ENCODE measurements at regions not wholly inside any gene's neighbourhood (a gene's known extent, or its start where the extent isn't known, plus 50 kb on each side); places are given as distances from the start of the nearest gene placed in this dataset.

DNA sequence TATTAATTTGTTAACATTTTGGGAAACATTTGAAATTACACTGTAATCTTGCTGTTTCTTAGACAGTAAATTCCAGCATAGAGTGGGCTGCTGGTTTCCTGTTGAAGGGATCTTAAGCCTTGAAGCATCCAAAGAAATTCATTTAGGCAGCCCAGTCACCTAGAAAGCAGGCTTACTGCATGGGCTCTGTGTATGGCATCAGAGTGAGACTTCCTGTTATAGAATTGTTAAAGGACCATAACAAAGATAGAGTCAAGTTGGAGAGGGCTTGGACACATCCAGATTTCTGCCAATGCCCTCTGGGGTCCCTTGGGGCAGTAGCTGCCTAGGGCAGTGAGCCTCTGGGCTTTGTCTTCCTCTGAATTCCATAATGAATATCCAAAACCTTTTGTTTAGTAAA, 149.2 kb downstream of the DYRK2 start:
- no peak for DNase-seq

DNA sequence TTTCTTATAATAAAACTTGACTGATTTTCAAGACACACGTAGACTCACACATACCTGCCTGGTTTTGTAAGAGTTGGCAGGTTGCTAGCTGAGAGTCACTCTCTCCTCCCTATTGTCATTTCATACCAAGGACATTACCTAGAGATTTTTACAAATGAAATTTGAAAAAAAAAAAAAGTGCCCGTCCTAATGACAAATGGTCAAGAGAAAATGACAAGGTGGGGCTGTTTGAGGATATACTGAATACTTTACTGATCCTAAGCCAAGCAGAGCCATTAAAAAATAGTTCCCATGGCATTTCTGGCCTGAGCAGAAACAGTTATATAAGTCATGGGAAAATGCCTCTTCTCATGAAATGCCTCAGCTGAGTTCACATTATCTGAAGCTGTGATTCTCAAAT, 150.2 kb downstream of the DYRK2 start:
- no peak for DNase-seq

DNA sequence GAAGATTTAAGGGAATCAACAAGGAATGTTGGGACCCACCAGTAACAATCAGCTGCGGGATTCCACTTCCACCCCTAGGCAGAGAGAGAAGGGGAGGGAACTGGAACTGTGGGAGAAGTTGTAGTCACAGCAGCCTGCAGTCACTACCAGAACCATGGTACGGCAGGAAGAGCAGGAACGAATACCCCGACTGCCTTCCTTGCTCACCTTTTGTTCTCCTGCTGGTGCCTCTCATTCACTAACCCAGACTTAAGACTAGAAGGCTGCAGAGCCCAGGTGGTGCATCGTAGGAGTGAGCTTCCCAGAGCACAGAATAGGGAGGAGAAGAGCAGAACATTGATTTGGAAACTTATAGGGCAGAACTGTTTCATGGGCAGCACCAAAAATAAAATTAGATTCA, 154.2 kb downstream of the DYRK2 start:
- no peak for DNase-seq

DNA sequence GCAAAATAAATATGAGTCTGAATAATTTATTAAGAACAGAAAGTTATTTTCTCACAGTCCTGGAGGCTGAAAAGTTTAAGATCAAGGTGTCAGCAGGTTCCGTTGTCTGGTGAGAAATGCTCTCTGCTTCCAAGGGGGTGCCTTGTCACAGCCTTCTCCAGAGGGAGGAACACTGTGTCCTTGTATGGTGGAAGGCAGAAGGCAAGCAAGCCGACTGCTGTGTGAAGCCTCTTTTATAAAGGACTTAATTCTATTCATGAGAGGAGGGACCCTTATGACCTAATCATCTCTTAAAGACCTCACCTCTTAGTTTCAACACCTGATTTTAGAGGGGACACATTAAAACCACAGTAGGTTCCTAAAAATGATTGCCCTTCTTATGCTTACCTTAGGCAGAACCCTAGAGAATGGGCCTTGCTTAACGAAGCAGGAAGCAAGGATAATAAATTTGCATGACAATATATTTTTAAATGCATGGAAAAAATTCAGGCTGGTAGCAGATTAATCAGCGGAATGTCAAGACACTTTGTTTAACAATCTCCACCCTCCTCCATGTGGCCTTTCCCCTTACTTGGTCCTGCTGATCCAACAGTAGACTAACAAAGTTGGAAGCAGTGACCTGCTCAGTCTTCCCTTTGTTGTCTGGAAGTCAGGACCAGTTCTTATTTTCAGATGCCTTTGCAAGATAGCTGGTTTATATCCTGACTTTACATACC, 154.9 kb downstream of the DYRK2 start:
- DNase-seq: no peak

DNA sequence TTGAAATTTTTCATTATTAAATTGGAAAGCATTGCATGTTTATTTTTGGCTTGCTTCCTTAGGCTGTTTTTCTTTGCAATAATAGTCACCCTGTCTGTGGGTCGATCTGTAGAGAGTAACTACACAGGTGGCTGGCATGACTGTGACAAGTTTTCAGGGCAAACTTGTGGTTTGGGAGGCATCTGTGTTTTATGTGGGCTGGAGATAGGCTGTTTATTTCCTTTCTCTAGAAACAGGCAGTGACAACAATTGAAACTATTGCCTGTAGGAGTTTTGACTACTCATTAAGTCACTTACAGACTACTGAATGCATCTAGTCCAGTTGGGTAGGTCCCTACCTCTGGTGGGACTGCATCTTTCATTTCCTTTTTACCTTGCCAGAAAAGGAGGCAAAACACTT, 155.6 kb downstream of the DYRK2 start:
- DNase-seq: peak; percentile 21

DNA sequence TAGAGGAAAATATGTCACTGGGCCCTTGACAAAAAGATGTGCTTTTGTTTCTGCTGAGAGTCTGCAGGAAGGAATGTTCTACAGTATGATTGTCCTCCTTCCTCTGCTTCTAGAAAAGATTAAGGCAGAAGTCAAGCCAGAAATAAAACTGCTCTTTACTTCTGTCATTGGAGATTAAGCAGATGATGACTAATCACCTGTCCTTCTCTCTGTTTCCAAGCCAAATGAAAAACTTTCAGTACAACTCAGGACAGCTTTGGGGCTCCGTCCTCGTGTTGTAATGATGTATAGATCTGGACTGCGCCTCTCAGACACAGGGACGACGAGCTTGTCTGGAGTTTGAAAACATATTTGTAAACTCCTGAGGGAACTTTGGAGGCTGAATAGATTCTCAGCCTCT, 159.3 kb downstream of the DYRK2 start:
- DNase-seq: no peak

DNA sequence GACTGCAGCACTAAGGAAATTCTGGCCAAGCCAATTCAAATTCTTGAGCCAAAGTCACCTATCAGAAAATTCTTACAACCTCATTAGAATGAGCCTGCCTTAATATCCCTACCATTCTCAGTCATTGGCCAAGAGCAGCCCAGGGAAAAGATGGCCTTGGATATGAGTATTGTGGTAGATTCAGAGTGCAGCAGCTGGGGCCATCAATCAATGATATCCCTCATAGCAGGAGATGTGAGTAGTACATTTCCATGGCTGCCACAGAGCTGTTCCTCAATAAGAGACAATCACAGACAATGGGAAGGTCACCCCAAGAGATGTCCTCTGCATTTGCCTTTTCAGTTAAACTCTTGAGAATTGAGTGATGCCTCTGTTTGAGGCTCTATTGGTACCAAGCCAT, 161.6 kb downstream of the DYRK2 start:
- no peak for DNase-seq

DNA sequence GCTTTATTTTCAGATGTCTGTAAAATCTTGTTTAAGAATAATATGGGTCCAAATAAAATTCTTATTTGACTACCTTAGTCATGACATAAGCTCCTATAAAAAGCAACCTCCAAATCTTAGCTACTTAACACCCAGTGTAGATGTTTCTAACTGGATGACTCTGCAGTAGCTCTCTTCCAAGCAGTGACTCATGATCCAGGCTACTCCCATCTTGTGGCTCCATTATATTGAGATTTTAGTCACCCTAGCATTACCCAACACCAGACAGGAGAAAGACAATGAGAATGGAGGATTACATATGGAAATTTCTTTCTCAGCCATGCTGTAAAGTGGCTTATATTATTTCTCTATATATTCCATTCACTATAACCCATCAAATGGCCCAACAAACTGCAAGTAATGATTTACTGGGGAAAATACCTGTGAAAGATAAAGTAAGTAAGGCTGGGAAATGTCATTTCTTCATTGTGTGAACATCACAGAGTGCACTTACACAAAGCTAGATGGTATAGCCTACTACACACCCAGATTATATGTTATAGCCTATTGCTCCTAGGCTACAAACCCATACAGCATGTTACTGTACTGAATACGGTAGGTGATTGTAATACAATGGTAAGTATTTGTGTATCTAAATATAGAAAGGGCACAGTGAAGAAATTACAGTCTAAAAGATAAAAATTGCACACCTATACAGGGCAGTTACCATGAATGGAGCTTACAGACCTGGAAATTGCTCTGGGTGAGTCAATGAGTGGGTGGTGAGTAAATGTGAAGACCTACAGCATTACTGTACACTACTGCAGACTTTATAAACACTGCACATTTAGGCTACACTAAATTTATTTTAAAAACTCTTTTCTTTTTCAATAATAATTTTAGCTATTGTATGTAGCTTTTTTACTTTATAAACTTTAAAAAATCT, 163.2 kb downstream of the DYRK2 start:
- no peak for DNase-seq

DNA sequence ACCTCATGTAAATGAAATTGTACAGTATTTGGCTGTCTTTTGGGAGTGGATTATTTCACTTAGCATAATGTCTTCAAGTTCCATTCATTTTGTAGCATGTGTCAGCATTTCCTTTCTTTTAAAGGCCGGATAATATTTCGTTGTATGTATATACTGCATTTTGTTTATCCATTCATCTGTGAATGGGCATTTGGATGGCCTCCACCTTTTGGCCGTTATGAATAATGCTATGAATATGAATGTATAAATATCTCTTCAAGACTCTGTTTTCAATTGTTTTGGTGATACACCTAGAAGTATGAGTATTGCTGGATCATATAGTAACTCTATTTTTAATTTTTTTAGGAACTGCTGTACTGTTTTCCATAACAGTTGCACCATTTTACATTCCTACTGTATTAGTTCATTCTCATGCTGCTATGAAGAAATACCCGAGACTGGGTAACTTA, 164.9 kb downstream of the DYRK2 start:
- no peak for DNase-seq

DNA sequence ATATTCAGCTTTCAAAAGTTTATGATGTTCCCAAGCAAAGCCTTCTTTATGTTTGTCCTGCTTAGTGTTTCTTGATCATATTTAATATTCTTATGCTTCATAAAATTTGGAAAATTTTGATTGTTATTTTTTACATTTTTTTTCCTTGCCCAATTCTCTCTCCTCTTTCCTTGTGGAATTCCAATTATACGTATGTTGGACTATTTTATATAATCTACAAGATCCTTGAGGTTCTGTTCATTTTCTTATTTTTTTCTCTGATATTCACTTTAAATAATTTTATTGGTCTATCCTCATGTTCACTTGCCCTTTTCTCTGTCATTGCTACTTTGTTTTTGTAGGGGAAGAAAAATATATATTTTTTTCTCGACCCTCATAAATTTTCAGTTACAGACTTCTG, 167.7 kb downstream of the DYRK2 start:
- DNase-seq: no peak

DNA sequence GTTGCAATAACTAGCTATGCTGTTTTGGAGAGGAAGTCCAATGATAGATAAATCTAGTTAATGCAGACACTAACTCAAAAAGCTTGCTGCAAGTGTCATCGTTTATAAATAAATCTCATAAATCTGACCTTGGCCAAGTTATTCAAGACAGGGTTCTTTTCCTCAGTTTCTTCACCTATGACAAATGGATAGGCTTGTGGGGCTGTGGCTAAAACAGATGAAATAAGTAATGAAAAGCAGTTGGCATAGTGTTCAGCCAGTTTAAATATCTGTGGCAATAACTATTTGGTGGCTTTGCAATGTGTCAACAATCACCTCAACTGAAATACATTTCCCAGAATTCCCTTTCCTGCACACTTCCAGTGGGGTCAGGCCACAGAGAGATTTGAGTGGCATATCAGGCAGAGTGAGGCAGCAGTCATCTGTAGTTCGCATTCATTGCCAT, 169.9 kb downstream of the DYRK2 start:
- no peak for DNase-seq

DNA sequence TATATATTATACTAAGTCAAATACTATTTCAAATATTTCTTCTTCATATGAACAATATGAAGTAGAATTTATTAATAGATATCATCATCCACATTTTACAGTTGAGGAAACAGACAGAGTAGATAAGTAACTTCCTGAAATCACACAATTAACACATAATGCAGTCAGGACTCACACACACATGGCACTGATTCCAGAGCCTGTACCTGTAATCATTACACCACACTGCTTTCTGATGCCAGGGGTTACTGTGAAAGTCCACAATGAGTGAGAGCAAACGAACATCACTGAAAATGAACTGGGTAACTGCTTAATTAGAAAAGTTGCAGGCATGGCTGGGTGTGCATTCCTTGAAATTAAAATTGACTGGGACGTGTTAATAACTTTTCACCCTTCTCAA, 169.3 kb upstream of the IFNG-AS1 start:
- no peak for DNase-seq

DNA sequence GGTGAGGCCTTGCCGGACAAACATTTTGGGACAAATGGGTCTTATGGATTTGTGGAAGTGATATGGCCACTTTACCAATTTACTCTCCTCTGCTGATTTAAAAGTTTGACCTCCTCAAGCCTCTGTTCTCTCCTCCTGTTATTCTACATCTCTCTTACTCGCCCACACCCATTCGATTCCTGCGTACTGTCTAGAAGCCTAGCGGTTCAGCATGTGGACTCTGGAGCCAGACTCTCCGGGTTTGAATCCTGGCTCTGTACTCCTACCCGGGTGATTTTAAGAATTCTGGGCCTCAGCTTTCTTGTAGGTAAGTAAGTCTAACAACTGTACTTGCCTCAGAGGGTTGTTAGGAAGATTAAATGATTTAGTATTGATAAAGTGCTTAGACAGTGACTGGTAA, 168.6 kb upstream of the IFNG-AS1 start:
- DNase-seq: no peak

DNA sequence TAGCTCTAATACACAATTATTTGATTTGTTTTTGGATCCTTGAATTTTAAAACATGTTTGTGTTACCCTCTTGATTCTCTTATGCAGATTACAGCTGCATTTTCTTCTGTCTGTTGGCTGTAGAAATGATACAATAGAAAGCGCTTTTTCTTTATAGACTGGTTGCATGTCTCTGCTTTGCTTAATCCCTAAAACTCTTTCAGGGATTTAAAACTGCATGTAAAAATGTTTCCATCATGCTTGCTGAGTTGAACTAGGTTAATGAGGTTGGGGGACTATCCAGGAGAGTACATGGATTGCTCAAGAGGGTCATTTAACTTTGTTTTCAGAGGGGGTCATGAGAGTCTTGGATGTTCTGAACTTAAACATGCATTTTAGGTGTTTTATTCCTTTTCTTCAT, 166.4 kb upstream of the IFNG-AS1 start:
- no peak for DNase-seq

DNA sequence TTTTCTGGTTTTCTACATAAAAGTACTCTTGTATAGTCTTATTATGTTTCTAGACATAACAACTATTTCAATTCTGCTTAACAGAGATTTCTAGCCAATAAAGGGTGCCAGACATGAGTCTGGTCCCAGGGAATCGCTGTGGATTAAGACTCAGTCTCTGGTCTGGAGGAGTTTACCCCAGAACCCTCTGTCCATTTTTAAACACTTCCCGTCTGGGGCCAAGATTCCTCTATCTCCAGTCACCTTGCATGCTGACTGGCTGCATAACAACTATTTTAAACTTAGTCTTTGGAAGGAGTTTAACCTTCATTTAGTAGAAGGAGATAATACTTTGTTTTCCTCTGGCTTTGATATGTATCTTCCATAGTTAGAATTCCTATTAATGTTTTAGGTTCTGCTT, 163.1 kb upstream of the IFNG-AS1 start:
- no peak for DNase-seq

DNA sequence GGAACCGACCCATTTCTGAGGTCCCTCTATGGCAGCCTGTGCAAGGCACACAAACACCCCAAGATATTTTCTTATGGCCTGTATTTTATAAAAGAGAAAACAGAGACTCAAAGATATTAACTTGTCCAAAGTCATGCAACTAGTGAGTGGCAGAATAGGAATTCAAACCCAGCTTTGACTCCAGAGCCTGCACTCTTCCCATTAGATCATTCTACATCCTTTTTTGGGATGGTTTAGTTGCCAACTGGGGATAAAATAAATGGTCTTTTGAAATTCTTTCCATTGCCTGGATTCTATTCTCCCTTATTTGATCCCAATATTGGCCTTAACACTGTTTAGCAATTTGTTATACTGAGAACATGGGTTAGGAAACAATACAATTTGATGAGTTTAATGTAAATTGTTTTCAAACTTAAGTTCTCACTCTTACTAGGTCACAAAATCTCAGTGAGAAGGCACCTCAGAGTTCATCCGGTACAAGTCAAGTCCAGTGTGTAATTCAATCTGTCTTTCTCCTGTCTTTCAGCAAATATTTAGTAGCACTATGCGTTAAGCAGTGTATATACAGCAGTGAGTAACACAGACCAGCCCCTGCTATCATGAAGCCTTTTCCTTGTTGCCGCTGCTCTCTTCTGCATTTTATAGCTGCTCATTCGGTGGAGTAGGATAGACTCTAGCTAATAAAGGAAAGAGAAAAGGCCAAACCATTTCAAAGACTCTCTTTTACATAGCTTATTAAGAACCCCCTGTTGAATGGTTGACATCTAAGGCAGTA, 162.1 kb upstream of the IFNG-AS1 start:
- no peak for DNase-seq

DNA sequence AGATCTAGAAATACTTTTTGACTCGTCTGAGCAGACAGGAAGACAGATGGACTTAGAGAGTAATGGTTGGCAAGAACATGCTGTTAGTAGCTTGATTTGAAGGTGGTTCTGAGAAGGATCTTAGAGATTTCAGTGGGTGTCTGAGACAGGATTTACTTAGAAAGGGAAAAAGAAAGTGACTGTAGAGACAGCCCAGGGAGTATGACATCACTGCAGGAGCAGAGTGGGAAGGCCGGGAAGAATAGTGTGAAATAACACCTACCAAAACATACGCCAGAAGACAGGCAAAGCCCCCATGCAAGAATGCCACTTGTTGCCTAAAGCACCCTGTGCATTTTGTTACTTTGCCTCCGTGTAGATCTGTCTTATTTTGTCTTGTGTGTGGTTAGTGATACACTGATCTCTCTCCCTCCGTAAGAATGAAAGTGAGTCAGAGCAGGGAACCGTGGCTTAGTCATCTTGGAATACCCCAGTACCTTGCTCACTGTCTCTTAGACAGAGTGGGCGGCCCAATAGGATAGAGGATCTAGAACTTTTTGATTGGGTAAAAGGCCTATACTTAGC, 161.3 kb upstream of the IFNG-AS1 start:
- peak; percentile 33 for DNase-seq

DNA sequence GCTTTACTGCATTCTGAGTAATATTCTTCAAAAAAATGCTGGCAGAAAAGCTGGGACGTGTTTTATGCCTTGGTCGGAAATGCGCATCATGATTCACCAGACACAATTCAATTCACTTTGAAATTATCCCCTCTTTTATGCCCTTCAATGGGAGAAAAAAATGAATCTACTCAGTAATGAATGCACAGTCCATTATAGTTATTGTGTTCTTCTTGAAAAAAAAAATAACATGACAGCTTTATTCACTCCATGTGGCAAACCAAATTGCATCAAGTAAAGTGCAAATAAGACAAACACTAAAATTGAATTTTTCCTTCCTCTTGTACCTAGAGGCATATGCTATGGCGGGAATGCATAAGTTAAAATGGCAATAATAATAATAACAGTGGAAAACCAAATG, 159.4 kb upstream of the IFNG-AS1 start:
- no peak for DNase-seq

DNA sequence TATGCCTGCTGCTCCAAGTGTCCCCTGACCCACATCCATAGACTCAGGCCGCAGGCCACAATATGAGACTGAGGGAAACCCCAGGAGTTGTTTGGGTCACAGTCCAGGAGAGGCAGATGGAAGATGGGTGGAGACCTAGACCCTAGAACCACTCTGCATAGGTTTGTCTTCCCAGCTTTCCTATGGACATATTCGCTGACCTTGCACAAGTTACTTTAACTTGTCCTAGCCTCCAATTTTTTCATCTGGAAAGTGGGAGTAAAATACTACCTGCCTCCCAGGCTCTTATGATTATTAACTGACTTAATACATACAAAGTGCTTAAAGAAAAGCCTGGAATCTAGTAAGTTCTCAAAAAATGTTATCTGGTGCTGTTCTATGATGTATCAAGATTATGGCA, 157.1 kb upstream of the IFNG-AS1 start:
- no peak for DNase-seq

DNA sequence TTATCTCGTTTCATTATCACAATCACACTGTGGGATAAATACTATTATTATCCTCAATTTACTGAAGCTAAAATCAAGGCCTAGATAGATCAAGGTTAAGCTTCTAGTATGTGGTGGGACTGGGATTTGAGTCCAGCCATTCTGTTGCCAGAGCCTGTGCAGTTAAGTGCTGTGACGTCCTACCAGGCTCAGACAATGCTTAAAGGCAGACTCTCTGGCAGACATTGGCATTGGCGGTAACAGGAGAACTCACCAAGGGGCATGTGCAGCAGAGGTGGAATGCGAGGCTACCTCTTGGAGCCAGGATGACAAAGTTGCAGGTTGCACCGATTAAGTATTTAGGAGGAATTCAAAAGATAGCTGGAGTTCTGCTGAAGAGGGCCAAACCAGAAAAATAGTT, 155.6 kb upstream of the IFNG-AS1 start:
- DNase-seq: no peak

DNA sequence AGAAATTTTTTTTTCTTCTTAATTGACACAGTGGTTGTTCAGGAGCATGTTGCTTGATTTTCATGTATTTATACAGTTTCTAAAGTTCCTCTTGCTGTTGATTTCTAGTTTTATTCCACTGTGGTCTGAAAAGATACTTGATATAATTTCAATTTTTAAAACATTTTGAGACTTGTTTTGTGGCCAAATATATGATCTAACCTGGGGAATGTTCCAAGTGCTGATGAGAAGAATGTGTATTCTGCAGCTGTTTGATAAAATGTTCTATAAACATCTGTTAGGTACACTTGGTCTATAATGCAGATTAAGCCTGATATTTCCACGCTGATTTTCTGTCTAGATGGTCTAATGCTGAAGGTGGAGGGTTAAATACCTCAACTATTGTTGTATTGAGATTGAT, 151.4 kb upstream of the IFNG-AS1 start:
- no peak for DNase-seq

DNA sequence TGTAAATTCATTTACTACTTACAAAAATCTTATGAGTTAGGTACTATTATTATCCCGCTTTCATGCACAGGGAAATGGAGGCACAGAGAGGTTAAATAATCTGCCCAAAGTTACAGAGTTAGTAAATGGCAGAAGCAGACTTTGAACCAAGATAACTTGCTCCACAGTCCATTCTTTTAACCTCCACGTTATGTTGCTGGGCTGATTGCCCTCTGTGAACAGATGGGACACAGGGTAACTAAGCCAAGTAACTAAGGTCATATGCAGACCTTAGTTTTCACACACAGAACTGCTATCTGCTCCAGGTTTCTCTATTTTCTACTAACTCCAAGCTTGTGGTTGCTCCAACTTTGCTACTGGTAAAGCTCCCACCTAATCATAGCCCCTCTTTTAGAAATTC, 147.1 kb upstream of the IFNG-AS1 start:
- no peak for DNase-seq

DNA sequence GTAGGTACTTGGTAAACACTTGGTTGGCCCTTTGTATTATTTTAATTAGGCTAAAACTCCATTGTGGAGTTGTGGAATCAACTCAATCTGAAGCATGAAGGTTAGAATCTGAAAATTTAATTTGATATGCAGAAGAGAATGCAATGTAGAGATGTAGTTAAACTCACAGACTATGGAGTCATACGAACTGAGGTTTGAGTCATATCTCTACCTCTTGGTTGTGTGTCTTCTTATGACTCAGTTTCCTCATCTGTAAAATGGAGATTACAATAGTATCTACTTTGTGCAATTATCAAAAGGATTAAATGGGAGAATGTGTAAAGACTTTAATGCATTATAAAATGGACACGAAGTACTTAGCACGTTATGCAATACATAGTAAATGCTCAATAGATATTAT, 146.0 kb upstream of the IFNG-AS1 start:
- DNase-seq: no peak
